ENCODE measurements at regions not wholly inside any gene's neighbourhood (a gene's known extent, or its start where the extent isn't known, plus 50 kb on each side); places are given as distances from the start of the nearest gene placed in this dataset.

- H3K9me2 ChIP-seq (replicated peaks; ENCODE audit: control insufficient read depth, low read length) = no peaks in the 10 kb centered on the region
- H3K4me1 ChIP-seq (ENCODE audit: control insufficient read depth, low read length) = no peaks in the 10 kb centered on the region
- no peak overlapping the region for H3K4me3 ChIP-seq (ENCODE audit: low read length)
- H3K27me3 ChIP-seq (ENCODE audit: control insufficient read depth, low read length) = no peaks in the 10 kb centered on the region
- H3K4me2 ChIP-seq (ENCODE audit: low read length) = no peak overlapping the region
- no peak overlapping the region for H3K27ac ChIP-seq (ENCODE audit: low read depth, low read length)
- no peaks in the 10 kb centered on the region for H3K36me3 ChIP-seq (ENCODE audit: control insufficient read depth, low read length)
- no peaks in the 10 kb centered on the region for H4K20me1 ChIP-seq (ENCODE audit: control insufficient read depth, insufficient read depth, low read depth, low read length)
- TF ChIP-seq EZH2phosphoT487 (IDR thresholded peaks at IDR 0.05; ENCODE audit: borderline replicate concordance, low read length) (no peak), CTCF (IDR thresholded peaks at IDR 0.05; ENCODE audit: low read depth, low read length, poor library complexity, severe bottlenecking) (no peak)
- H3K9me3 ChIP-seq (ENCODE audit: control insufficient read depth, insufficient read depth, low read length) = peaks cover 17% of the 10 kb centered on the region
- H3K79me2 ChIP-seq (ENCODE audit: control insufficient read depth, low read length) = no peaks in the 10 kb centered on the region
- H3F3A ChIP-seq (ENCODE audit: control insufficient read depth, insufficient read depth) = no peaks in the 10 kb centered on the region
Measured at GRCh38 chr7:86199881-86200614, 443.7 kb upstream of the GRM3 start.

GRCh38 chr7:86190351-86190750, 453.4 kb upstream of the GRM3 start:
- no peaks in the 10 kb centered on the region for H3F3A ChIP-seq (ENCODE audit: control insufficient read depth, insufficient read depth)
- no peaks in the 10 kb centered on the region for H3K4me1 ChIP-seq (ENCODE audit: control insufficient read depth, low read length)
- no peaks in the 10 kb centered on the region for H3K9me3 ChIP-seq (ENCODE audit: control insufficient read depth, insufficient read depth, low read length)
- H3K4me3 ChIP-seq (ENCODE audit: low read length) = no peak overlapping the region
- no peaks in the 10 kb centered on the region for H4K20me1 ChIP-seq (ENCODE audit: control insufficient read depth, insufficient read depth, low read depth, low read length)
- no peak overlapping the region for H3K4me2 ChIP-seq (ENCODE audit: low read length)
- H3K27ac ChIP-seq (ENCODE audit: low read depth, low read length) = no peak overlapping the region
- H3K9me2 ChIP-seq (replicated peaks; ENCODE audit: control insufficient read depth, low read length) = no peaks in the 10 kb centered on the region
- no peaks in the 10 kb centered on the region for H3K79me2 ChIP-seq (ENCODE audit: control insufficient read depth, low read length)
- H3K36me3 ChIP-seq (ENCODE audit: control insufficient read depth, low read length) = no peaks in the 10 kb centered on the region
- no peak for TF ChIP-seq EZH2phosphoT487 (IDR thresholded peaks at IDR 0.05; ENCODE audit: borderline replicate concordance, low read length)
- TF ChIP-seq CTCF (IDR thresholded peaks at IDR 0.05; ENCODE audit: low read depth, low read length, poor library complexity, severe bottlenecking) = no peak
- H3K27me3 ChIP-seq (ENCODE audit: control insufficient read depth, low read length) = no peaks in the 10 kb centered on the region

GRCh38 chr7:86181474-86181873, 462.2 kb upstream of the GRM3 start:
- Histone ChIP-seq H3K36me3 (ENCODE audit: control insufficient read depth, low read length) (no peaks in the 10 kb centered on the region), H3K79me2 (ENCODE audit: control insufficient read depth, low read length) (no peaks in the 10 kb centered on the region), H3F3A (ENCODE audit: control insufficient read depth, insufficient read depth) (no peaks in the 10 kb centered on the region), H3K4me3 (ENCODE audit: low read length) (no peak overlapping the region), H3K27ac (ENCODE audit: low read depth, low read length) (no peak overlapping the region), H3K27me3 (ENCODE audit: control insufficient read depth, low read length) (no peaks in the 10 kb centered on the region), H3K9me3 (ENCODE audit: control insufficient read depth, insufficient read depth, low read length) (no peaks in the 10 kb centered on the region), H3K4me2 (ENCODE audit: low read length) (no peak overlapping the region), H3K4me1 (ENCODE audit: control insufficient read depth, low read length) (no peaks in the 10 kb centered on the region), H3K9me2 (replicated peaks; ENCODE audit: control insufficient read depth, low read length) (no peaks in the 10 kb centered on the region), H4K20me1 (ENCODE audit: control insufficient read depth, insufficient read depth, low read depth, low read length) (no peaks in the 10 kb centered on the region)
- no peak for TF ChIP-seq EZH2phosphoT487 (IDR thresholded peaks at IDR 0.05; ENCODE audit: borderline replicate concordance, low read length)

- H3K79me2 ChIP-seq (ENCODE audit: control insufficient read depth, low read length) = no peaks in the 10 kb centered on the region
- H3K27me3 ChIP-seq (ENCODE audit: control insufficient read depth, low read length) = no peaks in the 10 kb centered on the region
- no peak overlapping the region for H3K27ac ChIP-seq (ENCODE audit: low read depth, low read length)
- H4K20me1 ChIP-seq (ENCODE audit: control insufficient read depth, insufficient read depth, low read depth, low read length) = no peaks in the 10 kb centered on the region
- no peaks in the 10 kb centered on the region for H3K36me3 ChIP-seq (ENCODE audit: control insufficient read depth, low read length)
- TF ChIP-seq CTCF (IDR thresholded peaks at IDR 0.05; ENCODE audit: low read depth, low read length, poor library complexity, severe bottlenecking) (no peak), EZH2phosphoT487 (IDR thresholded peaks at IDR 0.05; ENCODE audit: borderline replicate concordance, low read length) (no peak)
- H3K9me3 ChIP-seq (ENCODE audit: control insufficient read depth, insufficient read depth, low read length) = no peaks in the 10 kb centered on the region
- no peaks in the 10 kb centered on the region for H3K9me2 ChIP-seq (replicated peaks; ENCODE audit: control insufficient read depth, low read length)
- no peaks in the 10 kb centered on the region for H3K4me1 ChIP-seq (ENCODE audit: control insufficient read depth, low read length)
- H3K4me3 ChIP-seq (ENCODE audit: low read length) = no peak overlapping the region
- no peak overlapping the region for H3K4me2 ChIP-seq (ENCODE audit: low read length)
- no peaks in the 10 kb centered on the region for H3F3A ChIP-seq (ENCODE audit: control insufficient read depth, insufficient read depth)
Measured at GRCh38 chr7:86164827-86165226, 478.9 kb upstream of the GRM3 start.
